Middle frontal gyrus (tissue), 1 donor: ENCODE measurements at regions not wholly inside any gene's neighbourhood (a gene's known extent, or its start where the extent isn't known, plus 50 kb on each side); places are given as distances from the start of the nearest gene placed in this dataset.

Experiments used
- DNase-seq: peaks from one replicate; pipeline ENCODE4 v3.0.0-alpha.2; 2015; ENCODE audit warnings: low spot score; ENCODE audit errors: extremely low spot score

GRCh38 chr3:34284959-34285826 is 486.8 kb downstream of the PDCD6IP start:
- DNase-seq: no peak

GRCh38 chr3:34285827-34286188 is 487.4 kb downstream of the PDCD6IP start:
- DNase-seq: no peak

- DNase-seq: no peak
These were observed 494.3 kb downstream of the PDCD6IP start for GRCh38 chr3:34292605-34293300.

- no peak for DNase-seq
These were observed 495.8 kb downstream of the PDCD6IP start for GRCh38 chr3:34294240-34294639.

GRCh38 chr3:34296796-34297195 is 498.4 kb downstream of the PDCD6IP start:
- DNase-seq: no peak

- DNase-seq: no peak
These were observed 500.2 kb downstream of the PDCD6IP start for GRCh38 chr3:34298653-34299052.

- no peak for DNase-seq
These were observed 502.2 kb downstream of the PDCD6IP start for GRCh38 chr3:34300621-34301020.

- DNase-seq: no peak
These were observed 502.9 kb downstream of the PDCD6IP start for GRCh38 chr3:34301313-34301712.

GRCh38 chr3:34305266-34305665 is 506.8 kb downstream of the PDCD6IP start:
- DNase-seq: no peak

- DNase-seq: no peak
These were observed 514.3 kb downstream of the PDCD6IP start for GRCh38 chr3:34312684-34313083.

- DNase-seq: no peak
These were observed 521.5 kb downstream of the PDCD6IP start for GRCh38 chr3:34319881-34320280.

- DNase-seq: no peak
These were observed 525.1 kb downstream of the PDCD6IP start for GRCh38 chr3:34323517-34323916.

GRCh38 chr3:34346656-34347055 is 548.2 kb downstream of the PDCD6IP start:
- no peak for DNase-seq

- DNase-seq: peak; percentile 51
These were observed 553.7 kb downstream of the PDCD6IP start for GRCh38 chr3:34351882-34352777.

GRCh38 chr3:34352778-34353331 is 554.4 kb downstream of the PDCD6IP start:
- DNase-seq: no peak

GRCh38 chr3:34357461-34357860 is 559.0 kb downstream of the PDCD6IP start:
- DNase-seq: no peak

- no peak for DNase-seq
These were observed 560.6 kb downstream of the PDCD6IP start for GRCh38 chr3:34359064-34359463.

GRCh38 chr3:34360713-34361112 is 562.3 kb downstream of the PDCD6IP start:
- DNase-seq: no peak

- no peak for DNase-seq
These were observed 563.5 kb downstream of the PDCD6IP start for GRCh38 chr3:34361921-34362320.

- DNase-seq: no peak
These were observed 564.5 kb downstream of the PDCD6IP start for GRCh38 chr3:34362910-34363309.

- DNase-seq: no peak
These were observed 565.5 kb downstream of the PDCD6IP start for GRCh38 chr3:34363881-34364280.
